SK-N-SH (cell line): ENCODE measurements at regions not wholly inside any gene's neighbourhood (a gene's known extent, or its start where the extent isn't known, plus 50 kb on each side); places are given as distances from the start of the nearest gene placed in this dataset.

Source experiments
- CTCF ChIA-PET: fragments of 300-600, 350-600 bp; formaldehyde crosslinking; extraction: SDS; loops from one replicate; lab custom pipeline; 2021; lab: Yijun Ruan, JAX
- POLR2A ChIA-PET: fragments of 350-600 bp; sonication (Branson Sonifier 250); formaldehyde crosslinking; extraction: SDS; loops from one replicate; lab custom pipeline; 2020; ENCODE audit warnings: antibody characterized with exemption, inconsistent platforms; lab: Yijun Ruan, JAX
- DNase-seq: peaks from one replicate; pipeline ENCODE4 v3.0.0; 2012
- H2AFZ ChIP-seq: fragments of 200-600 bp; sonication (generic); 2 replicates; pipeline ENCODE4 v1.8.1; 2016; ENCODE audit warnings: antibody characterized with exemption, mild to moderate bottlenecking, low read depth
- H3F3A ChIP-seq: fragments of 200-600 bp; sonication (generic); replicated peaks from 2 replicates; pipeline ENCODE3; 2016; ENCODE audit warnings: antibody characterized with exemption, mild to moderate bottlenecking; ENCODE audit not compliant: insufficient read depth
- H3K27ac ChIP-seq, 2 experiments: fragments of 200-500 bp in 1 of 2; fragments of 200-600 bp in 1 of 2; sonication (Bioruptor generic) in 1 of 2; sonication (generic), shearing (Covaris generic) in 1 of 2; 2 replicates each; pipeline versions ENCODE4 v1.5.1 to v1.6.1; 2014 to 2016; ENCODE audit warnings: low read depth in 2 of 2, inconsistent platforms in 1 of 2, low read length in 1 of 2, mild to moderate bottlenecking in 1 of 2, mixed read lengths in 1 of 2
- H3K27me3 ChIP-seq: fragments of 200-600 bp; sonication (generic), shearing (Covaris generic); 2 replicates; pipeline ENCODE4 v1.6.1; 2016; ENCODE audit warnings: mixed run types; ENCODE audit not compliant: insufficient read depth
- H3K36me3 ChIP-seq, 2 experiments: fragments of 200-500 bp in 1 of 2; fragments of 200-600 bp in 1 of 2; sonication (Bioruptor generic) in 1 of 2; sonication (generic) in 1 of 2; replicated peaks in 1 of 2; 2 replicates each; pipeline versions ENCODE3 to v1.5.1; 2014 to 2016; ENCODE audit warnings: low read length in 1 of 2, mild to moderate bottlenecking in 1 of 2; ENCODE audit not compliant: insufficient read depth in 2 of 2, control insufficient read depth in 1 of 2
- H3K4me1 ChIP-seq, 2 experiments: fragments of 200-500 bp in 1 of 2; fragments of 200-600 bp in 1 of 2; sonication (Bioruptor generic) in 1 of 2; sonication (generic), shearing (Covaris generic) in 1 of 2; 2 replicates each; pipeline versions ENCODE4 v1.5.1 to v1.6.1; 2014 to 2016; ENCODE audit warnings: low read depth in 1 of 2, low read length in 1 of 2, mixed run types in 1 of 2; ENCODE audit not compliant: insufficient read depth in 2 of 2, control insufficient read depth in 1 of 2
- H3K4me2 ChIP-seq: fragments of 200-600 bp; sonication (generic), shearing (Covaris generic); 2 replicates; pipeline ENCODE4 v1.6.1; 2017; ENCODE audit warnings: mixed run types
- H3K4me3 ChIP-seq, 2 experiments: fragments of 200-500 bp in 1 of 2; fragments of 200-600 bp in 1 of 2; sonication (Bioruptor generic) in 1 of 2; sonication (generic), shearing (Covaris generic) in 1 of 2; 2 replicates each; pipeline versions ENCODE4 v1.5.1 to v1.8.1; 2014 to 2016; ENCODE audit warnings: low read depth in 2 of 2, inconsistent platforms in 1 of 2, low read length in 1 of 2, mild to moderate bottlenecking in 1 of 2, mixed read lengths in 1 of 2, moderate library complexity in 1 of 2
- H3K79me2 ChIP-seq: fragments of 200-600 bp; sonication (generic); 2 replicates; pipeline ENCODE4 v1.8.1; 2017; ENCODE audit warnings: mild to moderate bottlenecking; ENCODE audit not compliant: insufficient read depth
- H3K9ac ChIP-seq: fragments of 200-600 bp; sonication (generic); 2 replicates; pipeline ENCODE4 v1.6.1; 2017; ENCODE audit warnings: mixed run types
- H3K9me2 ChIP-seq: fragments of 200-600 bp; sonication (generic); 2 replicates; pipeline ENCODE4 v1.6.1; 2017; ENCODE audit warnings: mixed run types
- H3K9me3 ChIP-seq: fragments of 200-600 bp; sonication (generic); 2 replicates; pipeline ENCODE4 v1.6.1; 2017; ENCODE audit warnings: mixed run types, mild to moderate bottlenecking, moderate library complexity
- H4K20me1 ChIP-seq: fragments of 200-600 bp; sonication (generic); 2 replicates; pipeline ENCODE4 v1.6.1; 2017; ENCODE audit warnings: mild to moderate bottlenecking, mixed run types; ENCODE audit not compliant: insufficient read depth
- CTCF ChIP-seq: fragments of 200-600 bp; sonication (generic); IDR thresholded peaks from 2 replicates; pipeline ENCODE4 v1.6.1; 2017; ENCODE audit warnings: antibody characterized with exemption, mild to moderate bottlenecking, moderate library complexity
- ELF1 ChIP-seq: IDR thresholded peaks from 2 replicates; pipeline ENCODE4 v1.4.0; 2012
- EZH2phosphoT487 ChIP-seq: fragments of 200-600 bp; sonication (generic); IDR thresholded peaks from 2 replicates; pipeline ENCODE4 v1.6.1; 2017; ENCODE audit warnings: low read depth, mixed run types, mild to moderate bottlenecking, antibody characterized with exemption, moderate library complexity, borderline replicate concordance
- FOXJ3 ChIP-seq: sonication (generic); formaldehyde crosslinking; IDR thresholded peaks from 2 replicates; pipeline ENCODE4 v1.5.1; 2020; ENCODE audit warnings: mild to moderate bottlenecking, missing genetic modification reagents
- FOXM1 ChIP-seq: IDR thresholded peaks from 2 replicates; pipeline ENCODE4 v1.4.0; 2012; ENCODE audit warnings: low read depth, mild to moderate bottlenecking
- GABPA ChIP-seq: IDR thresholded peaks from 2 replicates; pipeline ENCODE4 v1.4.0; 2012; ENCODE audit warnings: low read depth, mild to moderate bottlenecking
- GATA2 ChIP-seq: sonication (generic); formaldehyde crosslinking; IDR thresholded peaks from 2 replicates; pipeline ENCODE4 v1.5.0; 2020; ENCODE audit warnings: mild to moderate bottlenecking, missing genetic modification reagents
- JUND ChIP-seq: IDR thresholded peaks from 2 replicates; pipeline ENCODE4 v1.4.0; 2012
- MAX ChIP-seq: IDR thresholded peaks from 2 replicates; pipeline ENCODE4 v1.4.0; 2012; ENCODE audit warnings: low read depth
- MEF2A ChIP-seq: IDR thresholded peaks from 2 replicates; pipeline ENCODE4 v1.4.0; 2012; ENCODE audit warnings: low read depth, borderline replicate concordance
- NFIC ChIP-seq: IDR thresholded peaks from 2 replicates; pipeline ENCODE4 v1.4.0; 2012; ENCODE audit warnings: borderline replicate concordance
- PBX3 ChIP-seq: IDR thresholded peaks from 2 replicates; pipeline ENCODE4; 2012
- RAD21 ChIP-seq: IDR thresholded peaks from 2 replicates; pipeline ENCODE4 v1.6.1; 2012; ENCODE audit warnings: mild to moderate bottlenecking, low read length
- RCOR1 ChIP-seq: fragments of 150-350 bp; IDR thresholded peaks from 2 replicates; pipeline ENCODE4 v1.6.1; 2017; ENCODE audit warnings: antibody characterized with exemption, low read length
- REST ChIP-seq: IDR thresholded peaks from 2 replicates; pipeline ENCODE4 v1.6.1; 2012; ENCODE audit warnings: mild to moderate bottlenecking, low read depth, low read length, moderate library complexity
- RFX5 ChIP-seq: IDR thresholded peaks from 2 replicates; pipeline ENCODE4 v1.6.1; 2012; ENCODE audit warnings: mild to moderate bottlenecking, improper control_type of control experiment, low read length
- USF1 ChIP-seq: IDR thresholded peaks from 2 replicates; pipeline ENCODE4 v1.4.0; 2012; ENCODE audit warnings: low read depth, borderline replicate concordance
- YY1 ChIP-seq: IDR thresholded peaks from 2 replicates; pipeline ENCODE4 v1.4.0; 2012; ENCODE audit warnings: low read depth, mild to moderate bottlenecking
- WGBS: methylation state at CpG from one replicate; pipeline ENCODE4 v1.1.6; 2017; ENCODE audit warnings: low lambda C conversion rate; 5-methylcytosine and 5-hydroxymethylcytosine counted together

GRCh38 chr7:88442413-88442812, 135.7 kb upstream of the STEAP4 start:
- no peaks in the 10 kb centered on the region for H3K9me3 ChIP-seq
- CTCF ChIA-PET = no interaction called here
- H3F3A ChIP-seq = no peaks in the 10 kb centered on the region
- no peaks in the 10 kb centered on the region for H4K20me1 ChIP-seq
- POLR2A ChIA-PET = no interaction called here
- 10% methylated on average over 1 of the region's 1 CpG for WGBS
- no peak for TF ChIP-seq RCOR1
- TF ChIP-seq REST = no peak
- no peak for TF ChIP-seq NFIC
- no peak for TF ChIP-seq JUND
- TF ChIP-seq PBX3 = no peak
- TF ChIP-seq MEF2A = no peak
- no peak for TF ChIP-seq RAD21
- no peak for TF ChIP-seq FOXJ3
- TF ChIP-seq RFX5 = no peak
- no peak for TF ChIP-seq GATA2 (CRISPR knock-in tag)
- no peak for TF ChIP-seq EZH2phosphoT487
- no peak for TF ChIP-seq MAX
- no peak for TF ChIP-seq GABPA
- no peak for TF ChIP-seq YY1
- no peak for TF ChIP-seq USF1
- TF ChIP-seq FOXM1 = no peak
- no peak for TF ChIP-seq ELF1
- TF ChIP-seq CTCF = no peak
- TF ChIP-seq, all 33 proteins: peak for 0
- H3K4me1 ChIP-seq = no peaks in the 10 kb centered on the region
- no peaks in the 10 kb centered on the region for H3K36me3 ChIP-seq
- H3K4me2 ChIP-seq = no peak overlapping the region
- no peak overlapping the region for H2AFZ ChIP-seq
- H3K79me2 ChIP-seq = no peaks in the 10 kb centered on the region
- H3K27ac ChIP-seq = no peak overlapping the region
- H3K4me3 ChIP-seq = no peak overlapping the region
- no peaks in the 10 kb centered on the region for H3K27me3 ChIP-seq
- DNase-seq = no peak
- H3K9me2 ChIP-seq = no peaks in the 10 kb centered on the region
- no peak overlapping the region for H3K9ac ChIP-seq
